CD1c-positive myeloid dendritic cell (primary cell): ENCODE measurements at regions not wholly inside any gene's neighbourhood (a gene's known extent, or its start where the extent isn't known, plus 50 kb on each side); places are given as distances from the start of the nearest gene placed in this dataset.

ENCODE experiments used
- DNase-seq: peaks from one replicate; pipeline ENCODE4 v3.0.0-alpha.2; 2016; ENCODE audit errors: extremely low spot score

GRCh38 chr14:89607453-89607852 is 190.4 kb upstream of the FOXN3 start:
- no peak for DNase-seq

GRCh38 chr14:89603938-89604480 is 187.0 kb upstream of the FOXN3 start:
- no peak for DNase-seq

GRCh38 chr14:89600950-89601826 is 184.2 kb upstream of the FOXN3 start:
- no peak for DNase-seq

- DNase-seq, result no peak
Measured at GRCh38 chr14:89600029-89600428, 183.0 kb upstream of the FOXN3 start.

GRCh38 chr14:89598548-89599186 is 181.6 kb upstream of the FOXN3 start:
- no peak for DNase-seq

GRCh38 chr14:89592961-89593360 is 175.9 kb upstream of the FOXN3 start:
- DNase-seq, result no peak

GRCh38 chr14:89589400-89590118 is 172.5 kb upstream of the FOXN3 start:
- DNase-seq, result peak; percentile 84

GRCh38 chr14:89588840-89589296 is 171.8 kb upstream of the FOXN3 start:
- DNase-seq, result no peak

GRCh38 chr14:89588016-89588415 is 171.0 kb upstream of the FOXN3 start:
- DNase-seq, result no peak

GRCh38 chr14:89587136-89587420 is 170.0 kb upstream of the FOXN3 start:
- DNase-seq, result no peak

GRCh38 chr14:89586258-89587135 is 169.5 kb upstream of the FOXN3 start:
- DNase-seq, result peak; percentile 18

GRCh38 chr14:89578156-89578555 is 161.1 kb upstream of the FOXN3 start:
- peak; percentile 55 for DNase-seq

GRCh38 chr14:89576960-89577359 is 159.9 kb upstream of the FOXN3 start:
- no peak for DNase-seq

- no peak for DNase-seq
Measured at GRCh38 chr14:89576145-89576927, 159.3 kb upstream of the FOXN3 start.

GRCh38 chr14:89575386-89576061 is 158.5 kb upstream of the FOXN3 start:
- DNase-seq, result no peak

- no peak for DNase-seq
Measured at GRCh38 chr14:89574420-89574819, 157.4 kb upstream of the FOXN3 start.

- no peak for DNase-seq
Measured at GRCh38 chr14:89573399-89573657, 156.3 kb upstream of the FOXN3 start.

- DNase-seq, result no peak
Measured at GRCh38 chr14:89572596-89573398, 155.8 kb upstream of the FOXN3 start.

- DNase-seq, result no peak
Measured at GRCh38 chr14:89571491-89571890, 154.5 kb upstream of the FOXN3 start.
